ENCODE measurements at regions not wholly inside any gene's neighbourhood (a gene's known extent, or its start where the extent isn't known, plus 50 kb on each side); places are given as distances from the start of the nearest gene placed in this dataset.
A peak's percentile ranks its signal among the peaks of the same experiment; 100 is the strongest.

GRCh38 chr6:113645986-113646385 is 211.2 kb upstream of the MARCKS start:
- no peak overlapping the region for H3K9ac ChIP-seq (ENCODE audit: insufficient read length)
- TF ChIP-seq EZH2 (IDR thresholded peaks at IDR 0.05) (no peak), POLR2AphosphoS5 (IDR thresholded peaks at IDR 0.05; ENCODE audit: borderline replicate concordance, low read depth, low read length) (no peak), FOXP2 (optimal IDR thresholded peaks at IDR 0.05; ENCODE audit: control extremely low read depth, extremely low read length, insufficient read depth) (no peak)
- no peak for DNase-seq (ENCODE audit: low read depth, low spot score)
- no peak overlapping the region for H3K27ac ChIP-seq
- H3K9me3 ChIP-seq (ENCODE audit: low read depth, low read length): no peaks in the 10 kb centered on the region
- H3K36me3 ChIP-seq (ENCODE audit: insufficient read depth, low read length): no peaks in the 10 kb centered on the region
- H3K4me3 ChIP-seq: no peak overlapping the region

DNA sequence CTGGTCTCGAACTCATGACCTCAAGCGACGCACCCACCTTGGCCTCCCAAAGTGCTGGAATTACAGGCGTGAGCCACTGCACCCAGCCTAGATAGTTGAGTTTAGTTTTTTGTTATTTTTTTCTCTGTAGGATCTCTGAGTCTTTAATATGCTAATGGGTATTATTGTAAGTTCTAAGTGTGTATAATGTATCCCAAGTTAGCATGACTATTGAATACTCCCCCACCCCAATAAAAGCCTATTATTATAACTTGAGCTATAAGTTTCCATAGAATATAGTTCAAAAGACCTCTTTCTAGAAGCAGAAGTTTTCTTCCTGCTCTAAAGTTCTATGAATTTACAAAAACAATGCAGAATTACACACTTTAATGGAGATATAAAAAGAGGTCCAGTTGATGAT is 210.4 kb upstream of the MARCKS start:
- TF ChIP-seq EZH2 (IDR thresholded peaks at IDR 0.05) (no peak), FOXP2 (optimal IDR thresholded peaks at IDR 0.05; ENCODE audit: control extremely low read depth, extremely low read length, insufficient read depth) (no peak), POLR2AphosphoS5 (IDR thresholded peaks at IDR 0.05; ENCODE audit: borderline replicate concordance, low read depth, low read length) (no peak)

DNA sequence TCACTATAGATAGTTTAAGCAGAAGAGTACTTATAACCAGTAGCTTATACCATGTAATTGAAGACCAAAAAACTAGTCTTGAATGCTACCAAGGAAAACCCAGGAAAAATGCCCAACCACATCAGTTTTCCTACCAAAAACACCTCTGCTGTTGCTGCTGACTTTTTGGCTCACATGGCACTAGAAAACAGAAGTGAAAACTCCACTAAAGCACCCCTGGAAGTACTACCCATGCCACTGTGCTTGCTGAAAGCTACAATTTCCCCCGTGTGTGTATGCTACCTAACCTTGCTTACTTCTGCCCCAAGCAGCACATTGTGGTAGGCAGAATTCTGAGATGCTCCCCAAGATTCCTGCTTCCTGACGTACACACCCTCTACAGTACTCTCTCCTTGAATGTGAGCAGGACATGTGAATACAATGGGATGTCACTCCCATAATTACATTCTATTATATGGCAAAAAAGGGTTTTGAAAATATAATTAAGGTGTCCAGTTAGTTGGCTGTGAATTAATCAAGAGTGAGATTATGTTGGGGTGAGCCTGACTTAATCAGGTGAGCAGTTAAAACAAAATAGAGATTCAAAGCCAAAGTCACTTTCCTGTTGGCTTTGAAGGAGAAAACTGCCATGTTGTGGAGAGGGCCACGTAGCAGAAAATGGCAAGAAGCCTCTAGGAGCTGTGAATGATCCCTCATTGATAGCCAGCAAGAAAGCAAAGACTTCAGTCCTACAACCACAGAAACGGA is 209.8 kb upstream of the MARCKS start:
- Histone ChIP-seq H3K9me3 (ENCODE audit: low read depth, low read length) (no peaks in the 10 kb centered on the region), H3K27ac (no peak overlapping the region), H3K9ac (ENCODE audit: insufficient read length) (no peak overlapping the region), H3K4me3 (no peak overlapping the region), H3K36me3 (ENCODE audit: insufficient read depth, low read length) (no peaks in the 10 kb centered on the region)
- DNase-seq (ENCODE audit: low read depth, low spot score): no peak
- TF ChIP-seq FOXP2 (optimal IDR thresholded peaks at IDR 0.05; ENCODE audit: control extremely low read depth, extremely low read length, insufficient read depth): no peak
- TF ChIP-seq POLR2AphosphoS5 (IDR thresholded peaks at IDR 0.05; ENCODE audit: borderline replicate concordance, low read depth, low read length): no peak
- no peak for TF ChIP-seq EZH2 (IDR thresholded peaks at IDR 0.05)

More for the DNA sequence above, 210.4 kb upstream of the MARCKS start:
- Histone ChIP-seq H3K9me3 (ENCODE audit: low read depth, low read length) (no peaks in the 10 kb centered on the region), H3K27ac (no peak overlapping the region), H3K9ac (ENCODE audit: insufficient read length) (no peak overlapping the region), H3K4me3 (no peak overlapping the region), H3K36me3 (ENCODE audit: insufficient read depth, low read length) (no peaks in the 10 kb centered on the region)
- DNase-seq (ENCODE audit: low read depth, low spot score): no peak

GRCh38 chr6:113648698-113649097 is 208.4 kb upstream of the MARCKS start:
- Histone ChIP-seq H3K36me3 (ENCODE audit: insufficient read depth, low read length) (no peaks in the 10 kb centered on the region), H3K4me3 (peak overlapping the region; percentile 65), H3K27ac (peak overlapping the region; percentile 60), H3K9me3 (ENCODE audit: low read depth, low read length) (no peaks in the 10 kb centered on the region), H3K9ac (ENCODE audit: insufficient read length) (no peak overlapping the region)
- no peak for DNase-seq (ENCODE audit: low read depth, low spot score)
- TF ChIP-seq FOXP2 (optimal IDR thresholded peaks at IDR 0.05; ENCODE audit: control extremely low read depth, extremely low read length, insufficient read depth) (no peak), POLR2AphosphoS5 (IDR thresholded peaks at IDR 0.05; ENCODE audit: borderline replicate concordance, low read depth, low read length) (no peak), EZH2 (IDR thresholded peaks at IDR 0.05) (no peak)

DNA sequence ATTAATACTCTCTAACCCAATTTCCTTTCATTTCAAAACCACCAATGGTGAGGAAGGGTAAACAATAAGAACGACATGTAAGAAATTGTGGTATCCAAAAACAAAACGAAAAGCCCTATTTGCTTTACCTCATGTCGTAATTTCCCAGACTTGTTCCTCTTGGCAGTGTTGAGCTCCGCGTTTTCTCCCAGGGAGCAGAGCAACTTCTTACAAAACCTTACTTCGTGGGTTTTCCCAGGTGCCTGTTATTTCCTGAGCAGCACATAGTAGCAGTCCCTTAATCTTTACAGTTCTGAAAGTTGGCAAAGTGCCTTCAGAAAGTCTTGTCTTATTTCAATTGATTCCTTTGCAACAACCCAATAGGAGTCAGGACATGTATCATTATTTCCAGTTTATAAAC is 207.9 kb upstream of the MARCKS start:
- no peaks in the 10 kb centered on the region for H3K36me3 ChIP-seq (ENCODE audit: insufficient read depth, low read length)
- TF ChIP-seq EZH2 (IDR thresholded peaks at IDR 0.05) (no peak), POLR2AphosphoS5 (IDR thresholded peaks at IDR 0.05; ENCODE audit: borderline replicate concordance, low read depth, low read length) (no peak), FOXP2 (optimal IDR thresholded peaks at IDR 0.05; ENCODE audit: control extremely low read depth, extremely low read length, insufficient read depth) (no peak)
- H3K9me3 ChIP-seq (ENCODE audit: low read depth, low read length): no peaks in the 10 kb centered on the region
- H3K4me3 ChIP-seq: peak overlapping the region; percentile 65
- peak; percentile 20 for DNase-seq (ENCODE audit: low read depth, low spot score)
- no peak overlapping the region for H3K9ac ChIP-seq (ENCODE audit: insufficient read length)
- H3K27ac ChIP-seq: peak overlapping the region; percentile 60

DNA sequence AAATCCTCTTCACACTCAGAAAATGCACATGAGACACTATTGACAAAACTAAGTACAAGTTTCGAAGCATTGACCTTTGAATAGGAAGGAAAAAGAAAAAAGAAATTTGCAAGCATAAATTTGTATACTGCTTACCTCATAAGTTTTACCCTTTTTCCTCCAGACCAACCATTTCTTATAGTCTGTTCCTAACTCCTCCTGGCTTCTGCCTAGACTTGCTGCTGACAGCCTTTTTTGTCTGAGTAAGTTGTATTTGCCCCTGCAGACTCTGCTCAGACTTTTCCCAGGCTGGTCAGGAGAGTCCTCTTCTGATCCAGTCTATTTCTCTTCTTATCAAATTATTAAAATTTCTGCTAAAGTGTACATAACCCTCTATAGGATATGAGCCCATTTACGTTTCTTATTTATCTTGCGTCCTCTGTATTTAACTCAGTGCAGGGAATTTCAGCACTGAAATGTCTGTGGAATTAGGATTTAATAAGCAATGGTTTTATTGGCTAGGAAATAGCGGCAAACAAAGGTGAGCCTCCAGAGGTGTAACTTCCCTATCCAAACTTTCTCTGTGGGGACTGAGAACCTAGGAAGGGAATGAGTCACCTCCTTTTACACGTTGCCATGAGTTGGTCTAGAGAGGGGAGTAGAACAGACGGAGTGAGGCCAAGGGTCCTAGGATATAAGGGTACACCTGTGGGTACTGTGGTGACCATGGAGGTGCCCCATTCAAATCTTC is 207.1 kb upstream of the MARCKS start:
- no peak for TF ChIP-seq EZH2 (IDR thresholded peaks at IDR 0.05)
- no peak for TF ChIP-seq FOXP2 (optimal IDR thresholded peaks at IDR 0.05; ENCODE audit: control extremely low read depth, extremely low read length, insufficient read depth)
- TF ChIP-seq POLR2AphosphoS5 (IDR thresholded peaks at IDR 0.05; ENCODE audit: borderline replicate concordance, low read depth, low read length): no peak
- Histone ChIP-seq H3K36me3 (ENCODE audit: insufficient read depth, low read length) (no peaks in the 10 kb centered on the region), H3K9ac (ENCODE audit: insufficient read length) (no peak overlapping the region), H3K9me3 (ENCODE audit: low read depth, low read length) (no peaks in the 10 kb centered on the region), H3K4me3 (peak overlapping the region; percentile 65), H3K27ac (peak overlapping the region; percentile 60; the same call in 1 of the 2 replicates)
- DNase-seq (ENCODE audit: low read depth, low spot score): no peak

GRCh38 chr6:113650610-113650979 is 206.6 kb upstream of the MARCKS start:
- DNase-seq (ENCODE audit: low read depth, low spot score): no peak
- no peaks in the 10 kb centered on the region for H3K36me3 ChIP-seq (ENCODE audit: insufficient read depth, low read length)
- no peak overlapping the region for H3K4me3 ChIP-seq
- no peak for TF ChIP-seq EZH2 (IDR thresholded peaks at IDR 0.05)
- TF ChIP-seq FOXP2 (optimal IDR thresholded peaks at IDR 0.05; ENCODE audit: control extremely low read depth, extremely low read length, insufficient read depth): no peak
- TF ChIP-seq POLR2AphosphoS5 (IDR thresholded peaks at IDR 0.05; ENCODE audit: borderline replicate concordance, low read depth, low read length): no peak
- H3K9me3 ChIP-seq (ENCODE audit: low read depth, low read length): no peaks in the 10 kb centered on the region
- no peak overlapping the region for H3K27ac ChIP-seq
- H3K9ac ChIP-seq (ENCODE audit: insufficient read length): no peak overlapping the region

- no peak for DNase-seq (ENCODE audit: low read depth, low spot score)
- no peak overlapping the region for H3K9ac ChIP-seq (ENCODE audit: insufficient read length)
- no peaks in the 10 kb centered on the region for H3K9me3 ChIP-seq (ENCODE audit: low read depth, low read length)
- TF ChIP-seq FOXP2 (optimal IDR thresholded peaks at IDR 0.05; ENCODE audit: control extremely low read depth, extremely low read length, insufficient read depth): no peak
- TF ChIP-seq POLR2AphosphoS5 (IDR thresholded peaks at IDR 0.05; ENCODE audit: borderline replicate concordance, low read depth, low read length): no peak
- no peak for TF ChIP-seq EZH2 (IDR thresholded peaks at IDR 0.05)
- H3K36me3 ChIP-seq (ENCODE audit: insufficient read depth, low read length): no peaks in the 10 kb centered on the region
- no peak overlapping the region for H3K27ac ChIP-seq
- no peak overlapping the region for H3K4me3 ChIP-seq
Measured at GRCh38 chr6:113651120-113651519, 206.0 kb upstream of the MARCKS start.

Measured in SK-N-MC (cell line).